Suprapubic skin (tissue), 3 donors: ENCODE measurements at regions not wholly inside any gene's neighbourhood (a gene's known extent, or its start where the extent isn't known, plus 50 kb on each side); places are given as distances from the start of the nearest gene placed in this dataset.

ENCODE experiments used
- POLR2A ChIP-seq, 2 donors: fragments of 450-650 bp; IDR thresholded peaks; one replicate each; pipeline ENCODE4 v1.6.1; 2017; ENCODE audit warnings: antibody characterized with exemption in 2 of 2, mild to moderate bottlenecking in 2 of 2, moderate library complexity in 2 of 2
- TF ChIP-seq, protein P1 (sequence below), 2 donors: fragments of 200-600 bp in 1 of 2; fragments of 450-650 bp in 1 of 2; sonication (generic) in 1 of 2; IDR thresholded peaks; one replicate each; pipeline ENCODE4 v1.5.1; 2016 to 2019; ENCODE audit warnings: antibody characterized with exemption in 2 of 2, mild to moderate bottlenecking in 1 of 2, moderate library complexity in 1 of 2

DNA sequence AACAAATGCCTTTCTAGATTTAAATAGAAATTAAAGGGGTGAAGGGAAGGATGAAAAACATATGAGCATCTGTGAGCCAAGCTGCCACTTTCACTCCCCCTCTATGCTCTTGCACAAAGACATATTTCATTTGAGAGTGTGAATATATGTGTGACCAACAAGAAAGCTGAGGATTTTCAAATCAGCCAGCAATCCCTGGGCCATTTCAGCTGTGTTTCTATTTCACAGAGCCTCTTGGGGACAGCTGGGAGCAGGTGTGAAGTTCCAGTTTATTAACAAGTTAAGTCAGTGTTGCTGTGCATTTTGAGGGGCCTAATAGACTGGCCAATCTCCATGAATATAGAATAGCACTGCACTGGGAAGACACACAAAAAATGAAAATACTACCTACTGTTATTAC, 248.7 kb upstream of the RGMB start:
- TF ChIP-seq, protein P1, sequence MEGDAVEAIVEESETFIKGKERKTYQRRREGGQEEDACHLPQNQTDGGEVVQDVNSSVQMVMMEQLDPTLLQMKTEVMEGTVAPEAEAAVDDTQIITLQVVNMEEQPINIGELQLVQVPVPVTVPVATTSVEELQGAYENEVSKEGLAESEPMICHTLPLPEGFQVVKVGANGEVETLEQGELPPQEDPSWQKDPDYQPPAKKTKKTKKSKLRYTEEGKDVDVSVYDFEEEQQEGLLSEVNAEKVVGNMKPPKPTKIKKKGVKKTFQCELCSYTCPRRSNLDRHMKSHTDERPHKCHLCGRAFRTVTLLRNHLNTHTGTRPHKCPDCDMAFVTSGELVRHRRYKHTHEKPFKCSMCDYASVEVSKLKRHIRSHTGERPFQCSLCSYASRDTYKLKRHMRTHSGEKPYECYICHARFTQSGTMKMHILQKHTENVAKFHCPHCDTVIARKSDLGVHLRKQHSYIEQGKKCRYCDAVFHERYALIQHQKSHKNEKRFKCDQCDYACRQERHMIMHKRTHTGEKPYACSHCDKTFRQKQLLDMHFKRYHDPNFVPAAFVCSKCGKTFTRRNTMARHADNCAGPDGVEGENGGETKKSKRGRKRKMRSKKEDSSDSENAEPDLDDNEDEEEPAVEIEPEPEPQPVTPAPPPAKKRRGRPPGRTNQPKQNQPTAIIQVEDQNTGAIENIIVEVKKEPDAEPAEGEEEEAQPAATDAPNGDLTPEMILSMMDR (IDR thresholded peaks at IDR 0.05): no peak
- no peak for TF ChIP-seq POLR2A (IDR thresholded peaks at IDR 0.05)
